PC-9 (cell line): ENCODE measurements at regions not wholly inside any gene's neighbourhood (a gene's known extent, or its start where the extent isn't known, plus 50 kb on each side); places are given as distances from the start of the nearest gene placed in this dataset.

Experiments used
- BruUV-seq: library from RNA; stranded (reverse); fragments of 400-500 nt; replicated peaks from 2 replicates; lab custom pipeline; 2021; lab: Mats Ljungman, UMichigan
- CTCF ChIA-PET: fragments of 300-600 bp; sonication (Branson Sonifier 250); formaldehyde crosslinking; loops from one replicate; lab custom pipeline; 2022; ENCODE audit warnings: antibody characterized with exemption; lab: Charles Lee
- POLR2A ChIA-PET: fragments of 300-600 bp; sonication (Branson Sonifier 250); formaldehyde crosslinking; loops from one replicate; lab custom pipeline; 2022; ENCODE audit warnings: antibody characterized with exemption; ENCODE audit not compliant: unreplicated experiment; lab: Charles Lee
- DNase-seq, 2 experiments: peaks; one replicate each; pipeline versions ENCODE4 v3.0.0 to v3.0.0-alpha.2; 2015 to 2022; ENCODE audit warnings: mixed read lengths in 1 of 2
- H2AFZ ChIP-seq: fragments of 200-600 bp; sonication (generic); 2 replicates; pipeline ENCODE4 v1.8.1; 2017; ENCODE audit warnings: antibody characterized with exemption
- H3F3A ChIP-seq: fragments of 200-600 bp; sonication (generic); 2 replicates; pipeline ENCODE4 v1.8.1; 2017; ENCODE audit warnings: antibody characterized with exemption, mild to moderate bottlenecking, low read depth; ENCODE audit not compliant: insufficient read depth
- H3K27ac ChIP-seq: fragments of 200-600 bp; sonication (generic); 2 replicates; pipeline ENCODE4 v1.6.1; 2016; ENCODE audit warnings: mixed run types
- H3K27me3 ChIP-seq: fragments of 200-600 bp; sonication (generic); 2 replicates; pipeline ENCODE4 v1.6.1; 2016; ENCODE audit warnings: low read depth, mixed run types; ENCODE audit not compliant: insufficient read depth
- H3K36me3 ChIP-seq: fragments of 200-600 bp; sonication (generic); 2 replicates; pipeline ENCODE4 v1.6.1; 2016; ENCODE audit warnings: low read depth, mixed run types
- H3K4me1 ChIP-seq: fragments of 200-600 bp; sonication (generic); replicated peaks from 2 replicates; pipeline ENCODE4 v1.6.1; 2016; ENCODE audit warnings: mixed run types; ENCODE audit not compliant: insufficient read depth
- H3K4me2 ChIP-seq: fragments of 200-600 bp; sonication (generic); 2 replicates; pipeline ENCODE4 v1.6.1; 2017; ENCODE audit warnings: mixed run types
- H3K4me3 ChIP-seq: fragments of 200-600 bp; sonication (generic); 2 replicates; pipeline ENCODE4 v1.6.1; 2016; ENCODE audit warnings: mixed run types
- H3K79me2 ChIP-seq: fragments of 200-600 bp; sonication (generic); 2 replicates; pipeline ENCODE4 v1.6.1; 2017; ENCODE audit warnings: low read depth, mixed run types
- H3K9me2 ChIP-seq: fragments of 200-600 bp; sonication (generic); 2 replicates; pipeline ENCODE4 v1.8.1; 2017; ENCODE audit warnings: mild to moderate bottlenecking; ENCODE audit not compliant: insufficient read depth
- H3K9me3 ChIP-seq: fragments of 200-600 bp; sonication (generic); 2 replicates; pipeline ENCODE4 v1.8.1; 2016; ENCODE audit warnings: low read depth; ENCODE audit not compliant: insufficient read depth
- H4K20me1 ChIP-seq: fragments of 200-600 bp; sonication (generic); 2 replicates; pipeline ENCODE4 v1.8.1; 2017; ENCODE audit not compliant: insufficient read depth
- CTCF ChIP-seq: fragments of 200-600 bp; sonication (generic); conservative IDR thresholded peaks from 2 replicates; pipeline ENCODE4 v1.6.1; 2017; ENCODE audit warnings: mixed run types, antibody characterized with exemption, mild to moderate bottlenecking, moderate library complexity
- EZH2 ChIP-seq: fragments of 200-600 bp; sonication (generic); IDR thresholded peaks from 2 replicates; pipeline ENCODE4 v1.8.0; 2017; ENCODE audit warnings: antibody characterized with exemption, low read depth
- intact Hi-C: fragments of 100-400 bp; cut with micrococcal nuclease; formaldehyde crosslinking; loops from one replicate; pipeline ENCODE4 v1.10.0; 2022; ENCODE audit not compliant: unreplicated experiment

- no peaks in the 10 kb centered on the region for H3K4me1 ChIP-seq
- H2AFZ ChIP-seq, result no peak overlapping the region
- no peak overlapping the region for H3K4me2 ChIP-seq
- no peaks in the 10 kb centered on the region for H3K9me2 ChIP-seq
- no peaks in the 10 kb centered on the region for H3K36me3 ChIP-seq
- TF ChIP-seq CTCF, result no peak
- TF ChIP-seq EZH2, result no peak
- BruUV-seq, result no TSS peak
- H3K4me3 ChIP-seq, result no peak overlapping the region
- H3F3A ChIP-seq, result no peaks in the 10 kb centered on the region
- CTCF ChIA-PET, result no interaction called here
- intact Hi-C loops, result no loop called here
- H3K9me3 ChIP-seq, result peaks cover 8% of the 10 kb centered on the region; the same call in 1 of the 2 replicates
- DNase-seq, result no peak
- no peak overlapping the region for H3K27ac ChIP-seq
- H3K27me3 ChIP-seq, result no peaks in the 10 kb centered on the region
- POLR2A ChIA-PET, result no interaction called here
- no peaks in the 10 kb centered on the region for H3K79me2 ChIP-seq
- no peaks in the 10 kb centered on the region for H4K20me1 ChIP-seq
Measured at GRCh38 chr5:57911438-57911837, 428.8 kb upstream of the ACTBL2 start.

- DNase-seq, result no peak
- no peaks in the 10 kb centered on the region for H3K27me3 ChIP-seq
- no peak for TF ChIP-seq EZH2
- no peak for TF ChIP-seq CTCF
- ChIA-PET POLR2A (no interaction called here), CTCF (no interaction called here)
- intact Hi-C loops, result no loop called here
- H3K36me3 ChIP-seq, result no peaks in the 10 kb centered on the region
- H3K9me2 ChIP-seq, result no peaks in the 10 kb centered on the region
- no peak overlapping the region for H2AFZ ChIP-seq
- no TSS peak for BruUV-seq
- no peak overlapping the region for H3K4me3 ChIP-seq
- no peak overlapping the region for H3K27ac ChIP-seq
- no peaks in the 10 kb centered on the region for H3F3A ChIP-seq
- no peak overlapping the region for H3K4me2 ChIP-seq
- H3K4me1 ChIP-seq, result no peaks in the 10 kb centered on the region
- H3K9me3 ChIP-seq, result peaks cover 8% of the 10 kb centered on the region; the same call in 1 of the 2 replicates
- no peaks in the 10 kb centered on the region for H3K79me2 ChIP-seq
- H4K20me1 ChIP-seq, result no peaks in the 10 kb centered on the region
Measured at GRCh38 chr5:57906671-57907070, 424.1 kb upstream of the ACTBL2 start.

GRCh38 chr5:57903458-57903857, 420.8 kb upstream of the ACTBL2 start:
- DNase-seq, result no peak
- Histone ChIP-seq H3F3A (no peaks in the 10 kb centered on the region), H3K36me3 (no peaks in the 10 kb centered on the region), H3K27me3 (no peaks in the 10 kb centered on the region), H3K9me3 (peaks cover 3% of the 10 kb centered on the region; the same call in 1 of the 2 replicates), H3K4me1 (0 out of 2 replicates have a peak, but pooled peaks cover 6% of the 10 kb centered on the region), H3K9me2 (no peaks in the 10 kb centered on the region), H3K27ac (no peak overlapping the region), H2AFZ (no peak overlapping the region), H4K20me1 (no peaks in the 10 kb centered on the region), H3K79me2 (no peaks in the 10 kb centered on the region), H3K4me3 (no peak overlapping the region), H3K4me2 (no peak overlapping the region)
- BruUV-seq, result no TSS peak
- ChIA-PET POLR2A (interaction anchor here (0.6 kb wide), 1 partner anchor 17 kb away, joined by 4 read pairs; no protein-coding TSS in a partner anchor), CTCF (no interaction called here)
- TF ChIP-seq CTCF (no peak), EZH2 (no peak)
- intact Hi-C loops, result no loop called here
